ENCODE measurements at regions not wholly inside any gene's neighbourhood (a gene's known extent, or its start where the extent isn't known, plus 50 kb on each side); places are given as distances from the start of the nearest gene placed in this dataset.
"Not testable (repeated sequence)": the region's sequence is repeated elsewhere in the genome, so short reads cannot be mapped to it uniquely, and the experiment has no call there.

DNA sequence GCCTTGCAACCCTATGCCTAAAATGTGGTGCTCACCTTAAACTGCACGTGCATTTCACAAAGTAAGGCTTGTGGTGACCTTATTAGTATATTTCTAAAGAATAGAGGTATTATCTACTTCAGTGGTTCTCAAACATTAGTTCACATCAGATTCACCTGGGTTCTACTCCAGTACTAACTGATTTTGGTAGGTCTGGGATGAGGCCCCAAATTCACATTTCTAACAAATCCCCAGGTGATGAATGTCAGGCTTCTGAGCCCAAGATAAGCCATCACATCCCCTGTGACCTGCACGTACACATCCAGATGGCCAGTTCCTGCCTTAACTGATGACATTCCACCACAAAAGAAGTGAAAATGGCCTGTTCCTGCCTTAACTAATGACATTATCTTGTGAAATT is 329.1 kb upstream of the KCNMB2 start:
- not testable (repeated sequence) for H3K27me3 ChIP-seq (ENCODE audit: control insufficient read depth, insufficient read depth, low read length); H3K9me3 ChIP-seq (ENCODE audit: control insufficient read depth, insufficient read depth, low read length); H3K27ac ChIP-seq (ENCODE audit: low read depth, low read length); H3K4me1 ChIP-seq (ENCODE audit: control insufficient read depth, insufficient read depth, low read length); H3K36me3 ChIP-seq (ENCODE audit: control insufficient read depth, insufficient read depth, low read length); DNase-seq (ENCODE audit: low read depth in 4 of 6, low spot score in 6 of 6); H3K4me3 ChIP-seq (ENCODE audit: low read depth, low read length)
- no CpG with 5 or more reads among the region's 2 CpGs for WGBS (ENCODE audit: insufficient coverage)

DNA sequence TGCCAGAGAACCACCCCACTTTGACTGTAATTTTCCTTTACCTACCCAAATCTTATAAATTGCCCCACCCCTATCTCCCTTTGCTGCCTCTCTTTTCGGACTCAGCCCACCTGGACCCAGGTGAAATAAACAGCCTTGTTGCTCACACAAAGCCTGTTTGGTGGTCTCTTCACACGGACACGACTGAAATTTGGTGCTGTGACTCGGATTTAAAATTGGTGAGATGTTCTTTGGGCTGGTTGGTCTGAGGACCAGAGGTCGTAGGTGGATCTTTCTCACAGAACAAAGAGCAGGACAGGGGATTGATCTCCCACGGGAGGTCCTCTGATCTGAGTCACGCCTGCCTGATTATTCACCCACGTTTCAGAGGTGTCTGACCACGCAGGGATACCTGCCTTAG is 328.6 kb upstream of the KCNMB2 start:
- H3K9me3 ChIP-seq (ENCODE audit: control insufficient read depth, insufficient read depth, low read length); H3K27me3 ChIP-seq (ENCODE audit: control insufficient read depth, insufficient read depth, low read length); H3K4me1 ChIP-seq (ENCODE audit: control insufficient read depth, insufficient read depth, low read length); H3K27ac ChIP-seq (ENCODE audit: low read depth, low read length); H3K36me3 ChIP-seq (ENCODE audit: control insufficient read depth, insufficient read depth, low read length); H3K4me3 ChIP-seq (ENCODE audit: low read depth, low read length); DNase-seq (ENCODE audit: low read depth in 4 of 6, low spot score in 6 of 6): not testable (repeated sequence)
- 96% methylated on average over 8 of the region's 9 CpGs for WGBS (ENCODE audit: insufficient coverage)

DNA sequence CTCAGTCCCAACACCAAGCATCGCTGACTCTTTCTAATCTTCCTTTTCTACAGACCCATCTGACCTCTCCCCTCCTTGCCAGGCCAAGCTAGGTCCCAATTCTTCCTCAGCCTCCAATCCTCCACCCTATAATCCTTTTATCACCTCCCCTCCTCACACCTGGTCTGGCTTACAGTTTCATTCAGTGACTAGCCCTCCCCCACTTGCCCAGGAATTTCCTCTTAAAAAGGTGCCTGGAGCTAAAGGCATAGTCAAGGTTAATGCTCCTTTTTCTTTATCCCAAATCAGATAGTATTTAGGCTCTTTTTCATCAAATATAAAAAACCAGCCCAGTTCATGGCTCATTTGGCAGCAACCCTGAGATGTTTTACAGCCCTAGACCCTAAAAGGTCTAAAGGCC is 327.1 kb upstream of the KCNMB2 start:
- H3K27ac ChIP-seq (ENCODE audit: low read depth, low read length); H3K9me3 ChIP-seq (ENCODE audit: control insufficient read depth, insufficient read depth, low read length); H3K4me1 ChIP-seq (ENCODE audit: control insufficient read depth, insufficient read depth, low read length); H3K4me3 ChIP-seq (ENCODE audit: low read depth, low read length); H3K36me3 ChIP-seq (ENCODE audit: control insufficient read depth, insufficient read depth, low read length); H3K27me3 ChIP-seq (ENCODE audit: control insufficient read depth, insufficient read depth, low read length); DNase-seq (ENCODE audit: low read depth in 4 of 6, low spot score in 6 of 6): not testable (repeated sequence)
- WGBS (ENCODE audit: insufficient coverage) = 80% methylated on average over 1 of the region's 1 CpG

DNA sequence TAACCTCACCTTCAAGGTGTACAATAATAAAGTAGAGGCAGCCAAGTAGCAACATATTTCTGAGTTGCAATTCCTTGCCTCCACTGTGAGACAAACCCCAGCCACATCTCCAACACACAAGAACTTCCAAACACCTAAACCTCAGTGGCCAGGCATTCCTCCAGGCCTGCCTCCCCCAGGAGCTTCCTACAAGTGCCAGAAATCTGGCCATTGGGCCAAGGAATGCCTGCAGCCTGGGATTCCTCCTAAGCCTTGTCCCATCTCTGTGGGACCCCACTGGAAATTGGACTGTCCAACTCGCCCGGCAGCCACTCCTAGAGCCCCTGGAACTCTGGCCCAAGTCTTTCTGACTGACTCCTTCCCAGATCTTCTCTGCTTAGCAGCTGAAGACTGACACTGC is 326.6 kb upstream of the KCNMB2 start:
- H3K4me1 ChIP-seq (ENCODE audit: control insufficient read depth, insufficient read depth, low read length); H3K4me3 ChIP-seq (ENCODE audit: low read depth, low read length); H3K36me3 ChIP-seq (ENCODE audit: control insufficient read depth, insufficient read depth, low read length); H3K27ac ChIP-seq (ENCODE audit: low read depth, low read length); DNase-seq (ENCODE audit: low read depth in 4 of 6, low spot score in 6 of 6); H3K27me3 ChIP-seq (ENCODE audit: control insufficient read depth, insufficient read depth, low read length); H3K9me3 ChIP-seq (ENCODE audit: control insufficient read depth, insufficient read depth, low read length): not testable (repeated sequence)
- 92% methylated on average over 2 of the region's 2 CpGs for WGBS (ENCODE audit: insufficient coverage)

DNA sequence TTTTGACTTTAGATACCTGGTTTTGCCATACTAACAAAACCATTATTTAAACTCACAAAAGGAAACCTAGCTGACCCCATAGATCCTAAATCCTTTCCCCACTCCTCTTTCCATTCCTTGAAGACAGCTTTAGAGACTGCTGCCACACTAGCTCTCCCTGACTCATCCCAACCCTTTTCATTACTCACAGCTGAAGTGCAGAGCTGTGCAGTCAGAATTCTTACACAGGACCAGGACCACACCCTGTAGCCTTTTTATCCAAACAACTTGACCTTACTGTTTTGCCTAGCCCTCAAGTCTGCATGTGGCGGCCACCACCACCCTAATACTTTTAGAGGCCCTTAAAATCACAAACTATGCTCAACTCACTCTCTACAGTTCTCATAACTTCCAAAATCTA is 325.1 kb upstream of the KCNMB2 start:
- not testable (repeated sequence) for H3K4me1 ChIP-seq (ENCODE audit: control insufficient read depth, insufficient read depth, low read length); H3K4me3 ChIP-seq (ENCODE audit: low read depth, low read length); H3K27me3 ChIP-seq (ENCODE audit: control insufficient read depth, insufficient read depth, low read length); H3K9me3 ChIP-seq (ENCODE audit: control insufficient read depth, insufficient read depth, low read length); H3K36me3 ChIP-seq (ENCODE audit: control insufficient read depth, insufficient read depth, low read length); H3K27ac ChIP-seq (ENCODE audit: low read depth, low read length); DNase-seq (ENCODE audit: low read depth in 4 of 6, low spot score in 6 of 6)
- 100% methylated on average over 1 of the region's 1 CpG for WGBS (ENCODE audit: insufficient coverage)

DNA sequence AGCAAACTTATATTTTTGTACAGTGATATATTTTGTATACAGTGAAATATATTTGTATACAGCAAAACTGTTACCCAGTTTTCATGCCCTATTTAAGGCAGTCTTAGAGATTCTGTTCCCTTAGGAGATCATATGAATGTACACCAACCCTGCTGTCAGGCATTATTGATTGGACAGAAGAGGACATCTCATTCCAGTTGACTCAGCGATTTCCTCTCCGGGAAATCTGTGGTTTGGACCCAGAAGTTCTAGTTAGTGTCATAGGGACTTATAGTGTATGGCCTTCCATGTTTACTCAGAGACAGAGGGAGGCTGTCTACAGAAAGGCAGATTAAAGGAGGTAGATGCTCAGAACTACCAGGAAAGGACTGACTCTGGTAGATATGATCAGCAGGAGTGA is 318.8 kb upstream of the KCNMB2 start:
- Histone ChIP-seq H3K9me3 (ENCODE audit: control insufficient read depth, insufficient read depth, low read length) (no peaks in the 10 kb centered on the region), H3K4me3 (ENCODE audit: low read depth, low read length) (no peak overlapping the region), H3K4me1 (ENCODE audit: control insufficient read depth, insufficient read depth, low read length) (no peaks in the 10 kb centered on the region), H3K27ac (ENCODE audit: low read depth, low read length) (no peak overlapping the region), H3K36me3 (ENCODE audit: control insufficient read depth, insufficient read depth, low read length) (no peaks in the 10 kb centered on the region), H3K27me3 (ENCODE audit: control insufficient read depth, insufficient read depth, low read length) (no peaks in the 10 kb centered on the region)
- DNase-seq (ENCODE audit: low read depth in 4 of 6, low spot score in 6 of 6) = no peak
- no CpG with 5 or more reads among the region's 2 CpGs for whole genome bisulfite sequencing (ENCODE audit: insufficient coverage)

DNA sequence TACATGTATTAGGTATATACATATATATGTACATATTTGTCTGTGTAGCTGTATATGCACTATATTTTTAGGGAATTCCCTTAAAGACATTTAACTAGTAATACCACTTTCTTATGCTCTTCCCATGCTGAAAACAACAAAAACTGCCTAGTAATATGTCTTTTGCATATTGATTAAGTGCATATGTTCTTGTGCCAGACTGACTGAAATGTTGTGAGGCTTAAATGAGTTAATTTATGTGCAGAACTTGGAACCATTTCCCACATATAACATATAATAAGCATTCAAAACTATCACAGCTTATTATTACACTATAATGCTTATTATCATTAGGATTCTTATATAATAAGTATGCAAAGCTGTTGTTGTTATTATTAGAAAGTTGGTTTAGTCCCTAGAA is 318.0 kb upstream of the KCNMB2 start:
- no peaks in the 10 kb centered on the region for H3K27me3 ChIP-seq (ENCODE audit: control insufficient read depth, insufficient read depth, low read length)
- no peaks in the 10 kb centered on the region for H3K9me3 ChIP-seq (ENCODE audit: control insufficient read depth, insufficient read depth, low read length)
- H3K27ac ChIP-seq (ENCODE audit: low read depth, low read length) = no peak overlapping the region
- H3K36me3 ChIP-seq (ENCODE audit: control insufficient read depth, insufficient read depth, low read length) = no peaks in the 10 kb centered on the region
- H3K4me1 ChIP-seq (ENCODE audit: control insufficient read depth, insufficient read depth, low read length) = no peaks in the 10 kb centered on the region
- peak in 1 of 6 donors; percentile 51 for DNase-seq (ENCODE audit: low read depth in 4 of 6, low spot score in 6 of 6)
- H3K4me3 ChIP-seq (ENCODE audit: low read depth, low read length) = no peak overlapping the region

DNA sequence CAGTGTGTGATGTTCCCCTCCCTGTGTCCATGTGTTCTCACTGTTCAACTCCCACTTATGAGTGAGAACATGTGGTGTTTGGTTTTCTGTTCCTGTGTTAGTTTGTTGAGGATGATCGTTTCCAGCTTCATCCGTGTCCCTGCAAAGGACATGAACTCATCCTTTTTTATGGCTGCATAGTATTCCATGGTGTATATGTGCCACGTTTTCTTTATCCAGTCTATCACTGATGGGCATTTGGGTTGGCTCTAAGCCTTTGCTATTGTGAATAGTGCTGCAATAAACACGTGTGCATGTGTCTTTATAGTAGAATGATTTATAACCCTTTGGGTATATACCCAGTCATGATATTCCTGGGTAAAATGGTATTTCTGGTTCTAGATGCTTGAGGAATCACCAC is 316.6 kb upstream of the KCNMB2 start:
- not testable (repeated sequence) for H3K36me3 ChIP-seq (ENCODE audit: control insufficient read depth, insufficient read depth, low read length); H3K4me1 ChIP-seq (ENCODE audit: control insufficient read depth, insufficient read depth, low read length); DNase-seq (ENCODE audit: low read depth in 4 of 6, low spot score in 6 of 6); H3K27me3 ChIP-seq (ENCODE audit: control insufficient read depth, insufficient read depth, low read length); H3K27ac ChIP-seq (ENCODE audit: low read depth, low read length); H3K9me3 ChIP-seq (ENCODE audit: control insufficient read depth, insufficient read depth, low read length); H3K4me3 ChIP-seq (ENCODE audit: low read depth, low read length)
- no CpG with 5 or more reads among the region's 4 CpGs for WGBS (ENCODE audit: insufficient coverage)

DNA sequence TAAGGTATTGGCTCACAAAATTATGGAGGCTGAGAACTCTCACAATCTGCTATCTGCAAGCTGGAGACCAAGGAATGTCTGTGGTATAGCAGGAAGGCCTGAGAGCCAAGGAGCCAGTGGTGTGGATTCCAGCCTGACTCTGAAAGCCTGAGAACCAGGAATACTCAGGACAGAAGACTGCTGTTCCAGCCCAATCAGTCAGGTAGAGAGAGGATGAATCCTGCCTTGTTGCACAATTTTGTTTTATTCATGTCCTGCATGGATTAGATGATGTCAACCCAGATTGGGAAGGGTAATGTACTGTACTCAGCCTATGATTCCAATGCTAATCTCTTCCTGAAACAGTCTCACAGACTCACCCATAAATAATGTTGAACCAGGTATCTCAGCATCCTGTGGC is 312.4 kb upstream of the KCNMB2 start:
- H3K4me3 ChIP-seq (ENCODE audit: low read depth, low read length) = no peak overlapping the region
- no peaks in the 10 kb centered on the region for H3K36me3 ChIP-seq (ENCODE audit: control insufficient read depth, insufficient read depth, low read length)

DNA sequence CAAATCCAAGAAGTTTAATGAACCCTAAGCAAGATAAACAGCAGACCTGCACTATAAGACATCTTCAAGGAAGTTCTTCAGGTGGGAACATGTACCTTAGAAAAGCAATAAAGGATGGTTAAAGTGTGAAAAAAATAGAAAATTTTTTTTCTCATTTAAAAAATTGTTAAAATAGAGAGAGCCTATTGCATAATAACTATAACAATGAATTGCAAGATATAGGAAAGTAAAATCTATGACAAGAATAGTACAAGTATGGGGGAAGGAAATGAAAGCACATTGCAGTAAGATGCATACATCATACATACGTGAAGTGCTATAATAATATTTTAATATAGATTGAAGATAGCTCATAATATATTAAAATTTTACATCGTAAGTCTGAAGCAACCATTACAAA is 310.1 kb upstream of the KCNMB2 start:
- DNase-seq (ENCODE audit: low read depth in 4 of 6, low spot score in 6 of 6) = no peak
- no peak overlapping the region for H3K4me3 ChIP-seq (ENCODE audit: low read depth, low read length)
- H3K27me3 ChIP-seq (ENCODE audit: control insufficient read depth, insufficient read depth, low read length) = no peaks in the 10 kb centered on the region
- H3K27ac ChIP-seq (ENCODE audit: low read depth, low read length) = no peak overlapping the region
- no peaks in the 10 kb centered on the region for H3K4me1 ChIP-seq (ENCODE audit: control insufficient read depth, insufficient read depth, low read length)
- no CpG with 5 or more reads among the region's 2 CpGs for WGBS (ENCODE audit: insufficient coverage)
- H3K36me3 ChIP-seq (ENCODE audit: control insufficient read depth, insufficient read depth, low read length) = no peaks in the 10 kb centered on the region
- no peaks in the 10 kb centered on the region for H3K9me3 ChIP-seq (ENCODE audit: control insufficient read depth, insufficient read depth, low read length)

More for the DNA sequence above, 312.4 kb upstream of the KCNMB2 start:
- no peaks in the 10 kb centered on the region for H3K27me3 ChIP-seq (ENCODE audit: control insufficient read depth, insufficient read depth, low read length)
- DNase-seq (ENCODE audit: low read depth in 4 of 6, low spot score in 6 of 6) = no peak
- H3K9me3 ChIP-seq (ENCODE audit: control insufficient read depth, insufficient read depth, low read length) = no peaks in the 10 kb centered on the region
- H3K4me1 ChIP-seq (ENCODE audit: control insufficient read depth, insufficient read depth, low read length) = no peaks in the 10 kb centered on the region
- no peak overlapping the region for H3K27ac ChIP-seq (ENCODE audit: low read depth, low read length)

DNA sequence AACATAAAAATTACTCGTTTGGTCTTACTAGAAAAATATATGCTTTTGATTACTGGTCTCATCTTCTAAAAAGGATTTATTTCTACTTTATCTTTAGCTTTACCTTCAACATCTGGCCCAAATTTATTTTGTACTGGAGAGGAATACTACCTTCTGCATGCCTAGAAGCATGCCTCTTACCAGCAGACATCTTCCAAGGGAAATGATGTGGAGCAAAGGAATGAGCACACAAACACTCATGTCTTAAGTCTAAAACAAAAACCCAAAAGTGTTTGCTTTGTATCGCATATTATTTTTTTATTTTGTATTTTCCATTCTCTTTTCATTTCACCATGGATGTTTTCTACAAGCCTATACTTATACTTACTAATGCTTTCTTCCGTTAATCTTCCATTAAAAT is 304.6 kb upstream of the KCNMB2 start:
- no peaks in the 10 kb centered on the region for H3K36me3 ChIP-seq (ENCODE audit: control insufficient read depth, insufficient read depth, low read length)
- no CpG with 5 or more reads among the region's 3 CpGs for WGBS (ENCODE audit: insufficient coverage)
- H3K4me1 ChIP-seq (ENCODE audit: control insufficient read depth, insufficient read depth, low read length) = no peaks in the 10 kb centered on the region

More for the DNA sequence above, 304.6 kb upstream of the KCNMB2 start:
- Histone ChIP-seq H3K9me3 (ENCODE audit: control insufficient read depth, insufficient read depth, low read length) (no peaks in the 10 kb centered on the region), H3K27ac (ENCODE audit: low read depth, low read length) (no peak overlapping the region), H3K27me3 (ENCODE audit: control insufficient read depth, insufficient read depth, low read length) (no peaks in the 10 kb centered on the region), H3K4me3 (ENCODE audit: low read depth, low read length) (no peak overlapping the region)
- DNase-seq (ENCODE audit: low read depth in 4 of 6, low spot score in 6 of 6) = no peak
